ENCODE measurements at regions not wholly inside any gene's neighbourhood (a gene's known extent, or its start where the extent isn't known, plus 50 kb on each side); places are given as distances from the start of the nearest gene placed in this dataset.

DNA sequence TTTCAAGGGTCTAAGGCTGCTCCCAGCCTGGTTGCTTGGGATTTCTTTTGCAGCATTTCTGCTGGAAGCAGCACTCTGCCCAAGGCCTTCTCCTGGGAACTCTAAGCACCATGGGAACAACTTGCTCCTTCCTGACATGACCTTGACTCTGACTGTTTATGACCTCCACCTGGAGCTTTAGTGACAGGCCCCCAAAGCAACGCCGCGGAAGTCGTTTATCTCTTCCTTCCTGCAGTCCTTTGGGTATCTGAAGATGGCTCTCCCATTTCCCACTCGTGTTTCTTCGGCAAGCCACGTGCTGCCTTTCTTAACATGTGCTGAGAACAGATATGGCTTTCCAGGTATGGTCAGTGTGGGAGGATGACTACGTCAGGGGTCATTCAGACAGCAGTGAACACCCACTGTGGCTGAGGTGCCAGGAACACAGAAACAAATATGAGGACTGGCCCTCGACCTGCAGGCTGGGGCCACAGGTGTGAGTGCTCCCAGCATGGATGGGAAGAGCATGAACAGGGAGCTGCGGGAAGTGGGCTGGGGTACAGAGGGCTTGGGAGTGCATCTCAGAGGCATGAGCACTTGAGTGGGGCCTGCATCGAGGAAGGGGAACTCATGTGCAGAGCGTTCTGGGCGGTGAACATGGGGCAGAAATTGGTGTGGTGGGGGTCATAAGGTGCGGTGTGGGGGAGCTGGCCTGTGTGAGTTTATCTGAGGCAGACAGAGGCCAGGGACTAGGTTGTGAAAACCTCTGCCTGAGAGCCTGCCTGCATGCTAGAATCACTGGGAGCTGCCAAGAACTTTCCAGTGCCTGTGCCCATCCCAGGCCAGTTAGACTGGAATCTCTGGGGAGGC, 140.5 kb downstream of the TSN start:
- Histone ChIP-seq H3K4me3 (ENCODE audit: low read length) (no peak overlapping the region), H3K36me3 (ENCODE audit: control insufficient read depth, insufficient read depth, low read length) (no peaks in the 10 kb centered on the region), H3K4me1 (ENCODE audit: control insufficient read depth, insufficient read depth, low read length) (no peaks in the 10 kb centered on the region), H3K27me3 (ENCODE audit: control insufficient read depth, insufficient read depth, low read length) (no peaks in the 10 kb centered on the region), H3K27ac (ENCODE audit: low read length) (no peak overlapping the region), H3K9me3 (ENCODE audit: control insufficient read depth, insufficient read depth, low read length) (no peaks in the 10 kb centered on the region)
- no peaks in the 10 kb centered on the region for H3K9me3 Mint-ChIP-seq
- no peak overlapping the region for H3K4me3 Mint-ChIP-seq
- ATAC-seq (no peak), DNase-seq (no peak)
- H3K4me1 Mint-ChIP-seq, result no peaks in the 10 kb centered on the region
- H3K27ac Mint-ChIP-seq, result no peak overlapping the region
- TF ChIP-seq, protein P1, sequence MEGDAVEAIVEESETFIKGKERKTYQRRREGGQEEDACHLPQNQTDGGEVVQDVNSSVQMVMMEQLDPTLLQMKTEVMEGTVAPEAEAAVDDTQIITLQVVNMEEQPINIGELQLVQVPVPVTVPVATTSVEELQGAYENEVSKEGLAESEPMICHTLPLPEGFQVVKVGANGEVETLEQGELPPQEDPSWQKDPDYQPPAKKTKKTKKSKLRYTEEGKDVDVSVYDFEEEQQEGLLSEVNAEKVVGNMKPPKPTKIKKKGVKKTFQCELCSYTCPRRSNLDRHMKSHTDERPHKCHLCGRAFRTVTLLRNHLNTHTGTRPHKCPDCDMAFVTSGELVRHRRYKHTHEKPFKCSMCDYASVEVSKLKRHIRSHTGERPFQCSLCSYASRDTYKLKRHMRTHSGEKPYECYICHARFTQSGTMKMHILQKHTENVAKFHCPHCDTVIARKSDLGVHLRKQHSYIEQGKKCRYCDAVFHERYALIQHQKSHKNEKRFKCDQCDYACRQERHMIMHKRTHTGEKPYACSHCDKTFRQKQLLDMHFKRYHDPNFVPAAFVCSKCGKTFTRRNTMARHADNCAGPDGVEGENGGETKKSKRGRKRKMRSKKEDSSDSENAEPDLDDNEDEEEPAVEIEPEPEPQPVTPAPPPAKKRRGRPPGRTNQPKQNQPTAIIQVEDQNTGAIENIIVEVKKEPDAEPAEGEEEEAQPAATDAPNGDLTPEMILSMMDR (IDR thresholded peaks at IDR 0.05), result no peak
- H3K27me3 Mint-ChIP-seq (ENCODE audit: low read depth in 2 of 2), result no peaks in the 10 kb centered on the region
- 88% methylated on average over 14 of the region's 14 CpGs for WGBS (ENCODE audit: insufficient coverage)
- intact Hi-C loops (cut with micrococcal nuclease), result no loop called here
- H3K36me3 Mint-ChIP-seq, result no peaks in the 10 kb centered on the region

DNA sequence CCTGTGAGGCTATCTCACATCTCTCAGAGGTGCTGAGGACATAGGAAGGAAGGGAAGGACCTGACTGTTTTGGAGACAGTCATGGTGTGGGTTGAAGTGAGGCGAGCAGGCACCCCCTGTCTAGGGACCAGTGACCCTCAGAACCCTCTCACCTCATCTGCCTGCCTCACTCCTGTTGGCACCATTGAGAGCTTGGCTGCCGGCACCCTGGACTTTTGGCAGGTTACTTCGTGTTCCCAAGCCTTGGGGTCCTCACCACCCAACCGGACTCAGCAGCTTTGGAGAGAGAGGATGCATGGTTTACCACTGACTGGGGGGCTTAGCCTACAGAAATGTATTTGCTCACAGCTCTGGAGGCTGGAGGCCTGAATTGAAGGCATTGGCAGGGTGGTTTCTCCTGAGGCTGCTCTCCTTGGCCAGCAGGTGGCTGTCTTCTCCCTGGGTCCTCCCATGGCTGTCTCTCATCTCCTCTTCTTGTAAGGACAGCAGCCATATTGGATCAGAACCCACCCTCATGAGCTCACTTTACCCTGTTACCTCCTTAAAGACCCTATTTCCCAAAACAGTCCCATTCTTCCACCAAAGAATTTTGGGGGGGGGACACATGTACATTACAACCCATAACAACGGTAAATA, 142.0 kb downstream of the TSN start:
- Histone ChIP-seq H3K27ac (ENCODE audit: low read length) (no peak overlapping the region), H3K27me3 (ENCODE audit: control insufficient read depth, insufficient read depth, low read length) (no peaks in the 10 kb centered on the region), H3K36me3 (ENCODE audit: control insufficient read depth, insufficient read depth, low read length) (no peaks in the 10 kb centered on the region), H3K4me3 (ENCODE audit: low read length) (no peak overlapping the region), H3K9me3 (ENCODE audit: control insufficient read depth, insufficient read depth, low read length) (no peaks in the 10 kb centered on the region), H3K4me1 (ENCODE audit: control insufficient read depth, insufficient read depth, low read length) (no peaks in the 10 kb centered on the region)
- no peaks in the 10 kb centered on the region for H3K27me3 Mint-ChIP-seq (ENCODE audit: low read depth in 2 of 2)
- ATAC-seq (no peak), DNase-seq (peak in 1 of 2 donors; percentile 5)
- H3K27ac Mint-ChIP-seq, result no peak overlapping the region
- H3K36me3 Mint-ChIP-seq, result no peaks in the 10 kb centered on the region
- H3K9me3 Mint-ChIP-seq, result no peaks in the 10 kb centered on the region
- no peaks in the 10 kb centered on the region for H3K4me1 Mint-ChIP-seq
- TF ChIP-seq, protein P1 (IDR thresholded peaks at IDR 0.05), result no peak
- intact Hi-C loops (cut with micrococcal nuclease), result no loop called here
- 93% methylated on average over 5 of the region's 5 CpGs for WGBS (ENCODE audit: insufficient coverage)
- no peak overlapping the region for H3K4me3 Mint-ChIP-seq

DNA sequence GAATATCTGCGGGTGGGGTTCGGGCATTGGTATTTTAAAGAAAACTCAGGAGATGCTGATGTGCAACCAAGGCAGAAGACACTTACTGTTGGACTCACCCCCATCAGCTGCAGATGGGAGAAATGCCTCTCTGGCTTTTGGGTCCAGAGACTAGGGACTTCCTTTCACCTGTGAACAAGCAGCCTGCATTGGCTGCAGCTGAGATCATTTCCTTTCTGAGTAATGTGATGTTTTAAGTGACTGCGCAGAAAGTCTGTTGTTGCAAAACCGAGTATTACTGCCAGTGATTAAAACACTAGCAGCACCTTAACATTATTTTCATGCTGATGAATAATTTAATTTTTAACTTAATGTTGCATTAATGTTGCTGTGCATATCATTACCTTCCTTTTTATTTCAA, 143.0 kb downstream of the TSN start:
- no peaks in the 10 kb centered on the region for H3K4me1 Mint-ChIP-seq
- Histone ChIP-seq H3K27ac (ENCODE audit: low read length) (no peak overlapping the region), H3K27me3 (ENCODE audit: control insufficient read depth, insufficient read depth, low read length) (no peaks in the 10 kb centered on the region), H3K9me3 (ENCODE audit: control insufficient read depth, insufficient read depth, low read length) (no peaks in the 10 kb centered on the region), H3K36me3 (ENCODE audit: control insufficient read depth, insufficient read depth, low read length) (no peaks in the 10 kb centered on the region), H3K4me1 (ENCODE audit: control insufficient read depth, insufficient read depth, low read length) (no peaks in the 10 kb centered on the region), H3K4me3 (ENCODE audit: low read length) (no peak overlapping the region)
- intact Hi-C loops (cut with micrococcal nuclease), result no loop called here
- ATAC-seq (no peak), DNase-seq (no peak)
- no peak overlapping the region for H3K27ac Mint-ChIP-seq
- TF ChIP-seq, protein P1 (IDR thresholded peaks at IDR 0.05), result no peak
- H3K4me3 Mint-ChIP-seq, result no peak overlapping the region
- H3K27me3 Mint-ChIP-seq (ENCODE audit: low read depth in 2 of 2), result no peaks in the 10 kb centered on the region
- 89% methylated on average over 3 of the region's 4 CpGs for WGBS (ENCODE audit: insufficient coverage)
- no peaks in the 10 kb centered on the region for H3K36me3 Mint-ChIP-seq
- no peaks in the 10 kb centered on the region for H3K9me3 Mint-ChIP-seq

Measured in natural killer cell (primary cell).